Esophagus muscularis mucosa (tissue), 4 donors: ENCODE measurements at regions not wholly inside any gene's neighbourhood (a gene's known extent, or its start where the extent isn't known, plus 50 kb on each side); places are given as distances from the start of the nearest gene placed in this dataset.

Experiments used
- DNase-seq: peaks from one replicate; pipeline ENCODE4 v3.0.0-alpha.2; 2017; ENCODE audit errors: extremely low spot score
- H3K27ac ChIP-seq, 4 donors: fragments of 200-600 bp; sonication (generic); replicated peaks in 1 of 4; 1 replicate in 3 of 4; 2 replicates in 1 of 4; pipeline ENCODE4 v1.5.1; 2016 to 2019; ENCODE audit warnings: mild to moderate bottlenecking in 1 of 4
- H3K27me3 ChIP-seq, 4 donors: fragments of 200-600 bp; sonication (generic); one replicate each; pipeline versions ENCODE4 v1.5.1 to v1.6.0; 2016 to 2019
- H3K36me3 ChIP-seq, 4 donors: fragments of 200-600 bp; sonication (generic); one replicate each; pipeline ENCODE4 v1.5.1; 2016 to 2019
- H3K4me1 ChIP-seq, 4 donors: fragments of 200-600 bp; sonication (generic); one replicate each; pipeline ENCODE4 v1.5.1; 2016 to 2019
- H3K4me3 ChIP-seq, 4 donors: fragments of 200-600 bp; sonication (generic); 1 replicate in 2 of 4; 2 replicates in 2 of 4; pipeline ENCODE4 v1.5.1; 2016 to 2019; ENCODE audit warnings: mild to moderate bottlenecking in 4 of 4, moderate library complexity in 1 of 4
- H3K9me3 ChIP-seq, 4 donors: fragments of 200-600 bp; sonication (generic); 1 replicate in 3 of 4; 2 replicates in 1 of 4; pipeline ENCODE4 v1.5.1; 2016 to 2019
- EP300 ChIP-seq: sonication (generic); formaldehyde crosslinking; IDR thresholded peaks from one replicate; pipeline ENCODE4 v1.6.1; 2017; ENCODE audit warnings: antibody characterized with exemption
- POLR2A ChIP-seq: fragments of 450-650 bp; IDR thresholded peaks from one replicate; pipeline ENCODE4 v1.6.1; 2017; ENCODE audit warnings: antibody characterized with exemption, moderate library complexity, mild to moderate bottlenecking, low read depth
- POLR2AphosphoS5 ChIP-seq, 2 donors: sonication (generic); formaldehyde crosslinking; IDR thresholded peaks; one replicate each; pipeline ENCODE4 v1.6.1; 2017; ENCODE audit warnings: antibody characterized with exemption in 2 of 2
- WGBS: methylation state at CpG from one replicate; pipeline ENCODE4 v1.1.5; 2018; 5-methylcytosine and 5-hydroxymethylcytosine counted together
- intact Hi-C: fragments of 100-400 bp; cut with DNase I; formaldehyde crosslinking; loops from one replicate; pipeline ENCODE4 v1.15.1; 2023
- TF ChIP-seq, protein P1 (sequence below), 3 experiments: fragments of 200-600 bp in 2 of 3; fragments of 450-650 bp in 1 of 3; sonication (generic) in 2 of 3; IDR thresholded peaks; one replicate each; pipeline ENCODE4 v1.5.1; 2017 to 2019; ENCODE audit warnings: antibody characterized with exemption in 3 of 3, mild to moderate bottlenecking in 2 of 3, moderate library complexity in 1 of 3

DNA sequence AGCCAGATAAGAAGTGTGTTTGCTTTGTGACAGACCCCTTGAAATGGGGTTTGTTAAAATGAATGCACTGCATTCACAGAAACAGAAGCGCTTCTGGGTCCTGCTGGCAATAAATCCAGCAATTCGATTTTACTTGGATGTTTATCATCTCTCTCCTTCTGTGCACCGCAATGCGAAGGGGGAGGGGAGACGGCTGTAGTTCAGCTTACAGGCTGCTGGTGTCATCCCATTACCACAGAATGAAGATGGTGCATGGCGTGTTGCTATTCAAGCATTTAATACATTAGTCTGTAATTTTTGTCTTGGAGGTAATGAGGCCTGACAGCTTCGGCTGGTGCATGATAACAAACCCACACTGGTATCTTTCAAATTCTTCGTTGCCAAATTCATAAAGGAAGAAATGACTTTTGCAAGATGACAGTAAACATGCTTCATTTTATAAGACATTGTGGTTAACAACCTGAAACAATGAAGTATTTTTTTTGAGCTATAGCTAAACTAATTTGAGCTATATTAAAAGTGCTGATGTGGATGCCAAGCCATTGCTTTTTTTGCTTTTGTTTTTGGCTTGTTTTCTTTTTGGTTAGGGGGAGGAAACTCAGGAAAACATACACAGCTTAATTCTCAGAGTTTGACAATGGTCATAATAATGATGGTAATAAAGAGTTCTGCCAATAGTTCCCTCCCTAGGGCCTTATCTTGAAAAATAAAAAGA, 418.3 kb downstream of the OTOL1 start:
- Histone ChIP-seq H3K36me3 (no peaks in the 10 kb centered on the region), H3K4me3 (no peak overlapping the region), H3K9me3 (no peaks in the 10 kb centered on the region), H3K27me3 (no peaks in the 10 kb centered on the region), H3K4me1 (peaks cover 3 to 15% (median 13%) of the 10 kb centered on the region in 4 donors), H3K27ac (no peak overlapping the region)
- 12% methylated on average over 8 of the region's 8 CpGs for WGBS
- no peak for DNase-seq
- no peak for TF ChIP-seq POLR2A
- TF ChIP-seq POLR2AphosphoS5 (IDR thresholded peaks at IDR 0.05), result no peak
- TF ChIP-seq, protein P1, sequence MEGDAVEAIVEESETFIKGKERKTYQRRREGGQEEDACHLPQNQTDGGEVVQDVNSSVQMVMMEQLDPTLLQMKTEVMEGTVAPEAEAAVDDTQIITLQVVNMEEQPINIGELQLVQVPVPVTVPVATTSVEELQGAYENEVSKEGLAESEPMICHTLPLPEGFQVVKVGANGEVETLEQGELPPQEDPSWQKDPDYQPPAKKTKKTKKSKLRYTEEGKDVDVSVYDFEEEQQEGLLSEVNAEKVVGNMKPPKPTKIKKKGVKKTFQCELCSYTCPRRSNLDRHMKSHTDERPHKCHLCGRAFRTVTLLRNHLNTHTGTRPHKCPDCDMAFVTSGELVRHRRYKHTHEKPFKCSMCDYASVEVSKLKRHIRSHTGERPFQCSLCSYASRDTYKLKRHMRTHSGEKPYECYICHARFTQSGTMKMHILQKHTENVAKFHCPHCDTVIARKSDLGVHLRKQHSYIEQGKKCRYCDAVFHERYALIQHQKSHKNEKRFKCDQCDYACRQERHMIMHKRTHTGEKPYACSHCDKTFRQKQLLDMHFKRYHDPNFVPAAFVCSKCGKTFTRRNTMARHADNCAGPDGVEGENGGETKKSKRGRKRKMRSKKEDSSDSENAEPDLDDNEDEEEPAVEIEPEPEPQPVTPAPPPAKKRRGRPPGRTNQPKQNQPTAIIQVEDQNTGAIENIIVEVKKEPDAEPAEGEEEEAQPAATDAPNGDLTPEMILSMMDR (IDR thresholded peaks at IDR 0.05), result peak; percentile 48 to 65 (median 53)
- no peak for TF ChIP-seq EP300
- intact Hi-C loops, result no loop called here

GRCh38 chr3:161915418-161915750, 418.8 kb downstream of the OTOL1 start:
- no peaks in the 10 kb centered on the region for H3K9me3 ChIP-seq
- H3K4me3 ChIP-seq, result no peak overlapping the region
- DNase-seq, result no peak
- H3K36me3 ChIP-seq, result no peaks in the 10 kb centered on the region
- TF ChIP-seq POLR2AphosphoS5 (IDR thresholded peaks at IDR 0.05) (no peak), EP300 (no peak), POLR2A (no peak)
- TF ChIP-seq, protein P1 (IDR thresholded peaks at IDR 0.05), result no peak
- no peaks in the 10 kb centered on the region for H3K27me3 ChIP-seq
- H3K4me1 ChIP-seq, result peaks cover 3 to 15% (median 13%) of the 10 kb centered on the region in 4 donors
- no peak overlapping the region for H3K27ac ChIP-seq
- intact Hi-C loops, result no loop called here
- WGBS, result 28% methylated on average over 4 of the region's 4 CpGs

GRCh38 chr3:161920196-161920595, 423.6 kb downstream of the OTOL1 start:
- H3K9me3 ChIP-seq, result no peaks in the 10 kb centered on the region
- DNase-seq, result no peak
- H3K27me3 ChIP-seq, result no peaks in the 10 kb centered on the region
- intact Hi-C loops, result no loop called here
- H3K27ac ChIP-seq, result no peak overlapping the region
- no peaks in the 10 kb centered on the region for H3K36me3 ChIP-seq
- peaks cover 1 to 8% (median 5%) of the 10 kb centered on the region in 4 donors for H3K4me1 ChIP-seq
- no peak overlapping the region for H3K4me3 ChIP-seq
- TF ChIP-seq POLR2A, result no peak
- no peak for TF ChIP-seq POLR2AphosphoS5 (IDR thresholded peaks at IDR 0.05)
- no peak for TF ChIP-seq EP300
- TF ChIP-seq, protein P1 (IDR thresholded peaks at IDR 0.05), result no peak
- 95% methylated on average over 2 of the region's 2 CpGs for WGBS

DNA sequence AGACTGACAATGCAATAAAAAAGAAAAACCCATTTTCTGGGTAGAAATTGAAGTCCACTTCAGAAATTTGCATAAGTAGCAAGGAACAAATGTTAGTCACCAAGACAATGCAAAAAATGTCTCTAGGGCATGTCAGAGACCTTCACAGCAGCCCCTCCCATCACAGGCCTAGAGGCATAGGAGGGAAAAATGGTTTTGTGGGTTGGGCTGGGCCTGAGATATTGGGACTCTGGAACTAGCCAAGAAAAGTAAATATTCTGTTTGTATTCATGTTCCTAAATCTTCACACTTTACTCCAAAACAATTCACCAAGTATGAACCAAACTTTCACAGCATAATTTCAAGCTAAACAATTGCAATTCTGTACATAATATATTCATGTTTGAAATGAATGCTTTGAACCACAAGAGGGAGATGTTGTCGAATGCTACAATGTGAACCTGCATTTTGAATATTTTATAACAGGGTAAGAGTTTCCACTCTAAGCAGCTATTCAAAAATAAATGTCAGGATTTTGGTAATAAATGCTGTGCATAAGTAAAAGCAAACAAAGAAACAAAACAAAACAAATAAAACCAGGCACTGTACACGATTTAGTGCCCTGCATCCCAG, 429.2 kb downstream of the OTOL1 start:
- intact Hi-C loops, result no loop called here
- H3K36me3 ChIP-seq, result no peaks in the 10 kb centered on the region
- WGBS, result 83% methylated on average over 2 of the region's 2 CpGs
- H3K9me3 ChIP-seq, result no peaks in the 10 kb centered on the region
- H3K4me1 ChIP-seq, result no peaks in the 10 kb centered on the region
- H3K27me3 ChIP-seq, result no peaks in the 10 kb centered on the region
- no peak overlapping the region for H3K4me3 ChIP-seq
- no peak for TF ChIP-seq EP300
- TF ChIP-seq, protein P1 (IDR thresholded peaks at IDR 0.05), result peak in 1 of 3 experiments; percentile 31
- no peak for DNase-seq
- H3K27ac ChIP-seq, result no peak overlapping the region

DNA sequence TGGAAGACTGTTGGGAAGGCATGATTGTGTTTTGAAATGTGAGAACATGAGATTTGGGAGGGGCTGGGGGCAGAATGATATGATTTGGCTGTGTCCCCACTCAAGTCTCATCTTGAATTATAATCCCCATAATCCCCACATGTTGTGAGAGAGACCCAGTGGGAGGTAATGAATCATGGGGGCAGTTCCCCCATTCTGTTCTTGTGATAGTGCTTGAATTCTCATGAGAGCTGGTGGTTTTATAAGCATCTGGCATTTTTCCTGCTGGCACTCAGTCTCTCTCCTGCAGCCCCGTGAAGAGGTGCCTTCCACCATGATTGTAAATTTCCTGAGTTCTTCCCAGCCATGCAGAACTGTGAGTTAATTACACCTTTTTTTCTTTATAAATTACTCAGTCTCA, 430.5 kb downstream of the OTOL1 start:
- Histone ChIP-seq H3K27me3 (no peaks in the 10 kb centered on the region), H3K4me1 (no peaks in the 10 kb centered on the region), H3K36me3 (no peaks in the 10 kb centered on the region), H3K27ac (no peak overlapping the region), H3K4me3 (no peak overlapping the region), H3K9me3 (no peaks in the 10 kb centered on the region)
- DNase-seq, result no peak
- intact Hi-C loops, result no loop called here
- WGBS, result 75% methylated on average over 1 of the region's 1 CpG
- no peak for TF ChIP-seq EP300
